Lung (tissue), 11 donors: ENCODE measurements at regions not wholly inside any gene's neighbourhood (a gene's known extent, or its start where the extent isn't known, plus 50 kb on each side); places are given as distances from the start of the nearest gene placed in this dataset.

Experiments
- ATAC-seq: fragments of 200-7000 bp; cut with Tn5 transposase; one replicate; pipeline ENCODE4 v1.9.1; 2020; ENCODE audit warnings: moderate number of reproducible peaks; ENCODE audit not compliant: insufficient read depth, low FRiP score
- DNase-seq, 3 donors: peaks; one replicate each; pipeline ENCODE4 v3.0.0-alpha.2; 2013 to 2017
- H3K27ac ChIP-seq, 2 donors: one replicate each; pipeline ENCODE4 v1.5.1; 2013; ENCODE audit warnings: mild to moderate bottlenecking in 2 of 2, moderate library complexity in 2 of 2, control low read depth in 1 of 2, inconsistent platforms in 1 of 2, low read depth in 1 of 2, low read length in 1 of 2
- H3K27me3 ChIP-seq, 3 donors: one replicate each; pipeline ENCODE4 v1.5.1; 2013; ENCODE audit warnings: low read length in 2 of 3; ENCODE audit not compliant: control insufficient read depth in 3 of 3, insufficient read depth in 3 of 3
- H3K36me3 ChIP-seq, 4 donors: one replicate each; pipeline ENCODE4 v1.5.1; 2013; ENCODE audit warnings: low read length in 4 of 4, mild to moderate bottlenecking in 1 of 4, moderate library complexity in 1 of 4; ENCODE audit not compliant: control insufficient read depth in 4 of 4, insufficient read depth in 4 of 4
- H3K4me1 ChIP-seq, 5 donors: one replicate each; pipeline ENCODE4 v1.5.1; 2013; ENCODE audit warnings: low read length in 5 of 5, mild to moderate bottlenecking in 2 of 5, moderate library complexity in 1 of 5; ENCODE audit not compliant: control insufficient read depth in 5 of 5, insufficient read depth in 5 of 5
- H3K4me3 ChIP-seq: one replicate; pipeline ENCODE4 v1.5.1; 2013; ENCODE audit warnings: mild to moderate bottlenecking, control low read depth, moderate library complexity
- H3K9ac ChIP-seq, 2 donors: one replicate each; pipeline ENCODE4 v1.5.1; 2013; ENCODE audit warnings: low read length in 2 of 2, control low read depth in 1 of 2; ENCODE audit not compliant: insufficient read depth in 1 of 2
- H3K9me3 ChIP-seq, 4 donors: one replicate each; pipeline ENCODE4 v1.5.1; 2013; ENCODE audit warnings: low read length in 3 of 4, mild to moderate bottlenecking in 1 of 4, moderate library complexity in 1 of 4; ENCODE audit not compliant: control insufficient read depth in 4 of 4, insufficient read depth in 3 of 4
- CTCF ChIP-seq: IDR thresholded peaks from 2 replicates; pipeline ENCODE4 v1.5.1; 2012; ENCODE audit warnings: mild to moderate bottlenecking; ENCODE audit errors: control extremely low read depth, extremely low read depth
- WGBS, 2 donors: extraction: QIAGEN DNeasy Blood & Tissue Kit; methylation state at CpG; one replicate each; pipeline ENCODE4 v1.1.7; 2013; 5-methylcytosine and 5-hydroxymethylcytosine counted together
- donor health status: control.
- donor health status: control.
- donor health status: Bipolar disorder and iron deficiency.
- donor health status: healthy.
- donor health status: DM: yes; HTN: yes; CAD: no.

- 59 to 61% methylated on average over 5 of the region's 5 CpGs for WGBS, 2 donors
- H3K27me3 ChIP-seq, result peaks cover 0 to 3% (median 0%) of the 10 kb centered on the region in 3 donors
Observed at GRCh38 chr19:33927789-33928457, 131.3 kb downstream of the KCTD15 start.

GRCh38 chr19:33928458-33928950 lies 131.8 kb downstream of the KCTD15 start:
- H3K9ac ChIP-seq, result no peak overlapping the region
- DNase-seq (no peak), ATAC-seq (no peak)
- H3K4me1 ChIP-seq, result no peaks in the 10 kb centered on the region
- no peaks in the 10 kb centered on the region for H3K36me3 ChIP-seq
- peaks cover 0 to 3% (median 0%) of the 10 kb centered on the region in 3 donors for H3K27me3 ChIP-seq
- H3K4me3 ChIP-seq, result no peak overlapping the region
- TF ChIP-seq CTCF, result no peak
- WGBS, 2 donors, result 85 to 88% methylated on average over 6 of the region's 6 CpGs
- H3K27ac ChIP-seq, result no peak overlapping the region
- H3K9me3 ChIP-seq, result peaks cover 0 to 1% (median under 1%) of the 10 kb centered on the region in 4 donors

More at GRCh38 chr19:33927789-33928457, 131.3 kb downstream of the KCTD15 start:
- no peaks in the 10 kb centered on the region for H3K4me1 ChIP-seq
- no peak for TF ChIP-seq CTCF
- H3K9me3 ChIP-seq, result no peaks in the 10 kb centered on the region
- no peak overlapping the region for H3K27ac ChIP-seq
- H3K4me3 ChIP-seq, result no peak overlapping the region
- no peaks in the 10 kb centered on the region for H3K36me3 ChIP-seq
- ATAC-seq, result no peak
- no peak overlapping the region for H3K9ac ChIP-seq
- DNase-seq, result no peak

DNA sequence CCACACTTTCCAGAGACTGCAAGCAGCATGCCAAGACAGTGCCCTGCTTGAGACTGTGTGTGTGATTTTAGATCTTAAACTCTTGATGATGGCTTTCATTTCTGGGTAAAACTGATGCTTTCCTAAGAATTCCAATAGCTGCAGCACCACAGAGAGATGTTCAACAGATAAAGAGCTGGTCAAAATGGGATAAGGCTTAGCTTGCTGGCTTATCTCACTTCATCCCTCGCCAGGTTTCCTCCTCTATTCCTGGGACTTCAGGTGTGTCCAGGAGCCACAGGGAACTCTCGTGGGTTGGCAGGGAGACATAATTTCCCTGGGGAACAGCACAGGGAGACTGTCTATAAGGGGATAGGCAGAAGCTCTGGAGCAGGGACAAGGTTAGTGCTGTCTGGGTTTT lies 137.3 kb downstream of the KCTD15 start:
- H3K27me3 ChIP-seq, result peaks cover 0 to 3% (median 0%) of the 10 kb centered on the region in 3 donors
- H3K4me1 ChIP-seq, result peaks cover 0 to 2% (median 0%) of the 10 kb centered on the region in 5 donors
- peaks cover 0 to 12% (median 2%) of the 10 kb centered on the region in 4 donors for H3K9me3 ChIP-seq
- no peak overlapping the region for H3K4me3 ChIP-seq
- no peak overlapping the region for H3K9ac ChIP-seq
- H3K27ac ChIP-seq, result no peak overlapping the region
- 72 to 87% methylated on average over 2 of the region's 2 CpGs for WGBS, 2 donors
- no peak for ATAC-seq
- TF ChIP-seq CTCF, result no peak
- H3K36me3 ChIP-seq, result no peaks in the 10 kb centered on the region
- no peak for DNase-seq
